Neutrophil (primary cell): ENCODE measurements at regions not wholly inside any gene's neighbourhood (a gene's known extent, or its start where the extent isn't known, plus 50 kb on each side); places are given as distances from the start of the nearest gene placed in this dataset.
"Not testable (repeated sequence)": the region's sequence is repeated elsewhere in the genome, so short reads cannot be mapped to it uniquely, and the experiment has no call there.

Experiments
- H3K27ac ChIP-seq: fragments of 200-600 bp; sonication (generic); 2 replicates; pipeline ENCODE4 v1.5.1; 2016; ENCODE audit warnings: mild to moderate bottlenecking, moderate library complexity
- H3K27me3 ChIP-seq: fragments of 200-600 bp; sonication (generic); 2 replicates; pipeline ENCODE4 v1.6.0; 2016; ENCODE audit warnings: mild to moderate bottlenecking
- H3K36me3 ChIP-seq: fragments of 200-600 bp; sonication (generic); 2 replicates; pipeline ENCODE4 v1.5.1; 2017
- H3K4me1 ChIP-seq, 2 experiments: fragments of 200-600 bp in 1 of 2; sonication (generic) in 1 of 2; 1 replicate in 1 of 2; 2 replicates in 1 of 2; pipeline versions ENCODE4 v1.5.1 to v1.6.1; 2013 to 2016; ENCODE audit warnings: low read depth in 1 of 2, low read length in 1 of 2, mild to moderate bottlenecking in 1 of 2, moderate library complexity in 1 of 2; ENCODE audit not compliant: control insufficient read depth in 1 of 2, insufficient read depth in 1 of 2
- H3K4me3 ChIP-seq, 2 experiments: fragments of 200-600 bp in 1 of 2; sonication (generic) in 1 of 2; 1 replicate in 1 of 2; 2 replicates in 1 of 2; pipeline ENCODE4 v1.5.1; 2013 to 2016; ENCODE audit warnings: low read depth in 1 of 2, low read length in 1 of 2, mild to moderate bottlenecking in 1 of 2, moderate library complexity in 1 of 2
- H3K9me3 ChIP-seq: fragments of 200-600 bp; sonication (generic); 2 replicates; pipeline ENCODE4 v1.5.1; 2016
- TF ChIP-seq, protein P1 (sequence below): fragments of 200-600 bp; sonication (generic); IDR thresholded peaks from 2 replicates; pipeline ENCODE4 v1.5.1; 2016; ENCODE audit warnings: antibody characterized with exemption

DNA sequence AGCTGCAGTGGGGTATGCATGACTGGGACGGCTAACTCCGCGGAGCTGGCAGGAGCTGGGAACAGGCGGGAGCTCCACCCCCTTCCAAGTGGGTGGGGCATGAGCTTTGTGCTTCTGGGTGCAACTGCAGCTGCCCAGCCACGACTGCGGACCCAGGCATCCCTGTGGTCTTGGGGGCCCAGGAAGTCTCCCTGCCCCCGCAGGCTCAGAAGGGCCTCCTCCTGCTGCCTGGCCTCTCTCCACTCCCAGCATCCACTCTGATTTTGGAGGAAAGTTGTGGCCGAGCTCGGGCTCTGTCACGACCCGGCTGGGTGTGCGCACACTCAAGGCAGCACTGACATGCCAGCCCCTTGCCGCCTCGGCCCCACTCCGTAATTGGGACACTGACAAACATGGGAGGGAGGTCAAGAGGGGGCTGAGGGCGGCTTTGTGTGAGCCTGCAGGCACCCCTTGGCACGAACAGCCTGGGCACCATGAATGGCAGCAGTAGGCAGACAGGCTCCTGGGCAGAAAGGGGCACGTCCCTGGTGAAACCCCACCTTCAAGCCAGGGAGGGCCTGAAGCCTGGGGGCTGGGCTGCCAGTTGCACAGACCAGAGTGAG, 822.6 kb downstream of the GLUD2 start:
- TF ChIP-seq, protein P1, sequence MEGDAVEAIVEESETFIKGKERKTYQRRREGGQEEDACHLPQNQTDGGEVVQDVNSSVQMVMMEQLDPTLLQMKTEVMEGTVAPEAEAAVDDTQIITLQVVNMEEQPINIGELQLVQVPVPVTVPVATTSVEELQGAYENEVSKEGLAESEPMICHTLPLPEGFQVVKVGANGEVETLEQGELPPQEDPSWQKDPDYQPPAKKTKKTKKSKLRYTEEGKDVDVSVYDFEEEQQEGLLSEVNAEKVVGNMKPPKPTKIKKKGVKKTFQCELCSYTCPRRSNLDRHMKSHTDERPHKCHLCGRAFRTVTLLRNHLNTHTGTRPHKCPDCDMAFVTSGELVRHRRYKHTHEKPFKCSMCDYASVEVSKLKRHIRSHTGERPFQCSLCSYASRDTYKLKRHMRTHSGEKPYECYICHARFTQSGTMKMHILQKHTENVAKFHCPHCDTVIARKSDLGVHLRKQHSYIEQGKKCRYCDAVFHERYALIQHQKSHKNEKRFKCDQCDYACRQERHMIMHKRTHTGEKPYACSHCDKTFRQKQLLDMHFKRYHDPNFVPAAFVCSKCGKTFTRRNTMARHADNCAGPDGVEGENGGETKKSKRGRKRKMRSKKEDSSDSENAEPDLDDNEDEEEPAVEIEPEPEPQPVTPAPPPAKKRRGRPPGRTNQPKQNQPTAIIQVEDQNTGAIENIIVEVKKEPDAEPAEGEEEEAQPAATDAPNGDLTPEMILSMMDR = no peak
- H3K9me3 ChIP-seq = no peaks in the 10 kb centered on the region
- no peak overlapping the region for H3K27ac ChIP-seq
- H3K36me3 ChIP-seq = no peaks in the 10 kb centered on the region
- H3K4me1 ChIP-seq = no peaks in the 10 kb centered on the region
- no peaks in the 10 kb centered on the region for H3K27me3 ChIP-seq
- H3K4me3 ChIP-seq = no peak overlapping the region

DNA sequence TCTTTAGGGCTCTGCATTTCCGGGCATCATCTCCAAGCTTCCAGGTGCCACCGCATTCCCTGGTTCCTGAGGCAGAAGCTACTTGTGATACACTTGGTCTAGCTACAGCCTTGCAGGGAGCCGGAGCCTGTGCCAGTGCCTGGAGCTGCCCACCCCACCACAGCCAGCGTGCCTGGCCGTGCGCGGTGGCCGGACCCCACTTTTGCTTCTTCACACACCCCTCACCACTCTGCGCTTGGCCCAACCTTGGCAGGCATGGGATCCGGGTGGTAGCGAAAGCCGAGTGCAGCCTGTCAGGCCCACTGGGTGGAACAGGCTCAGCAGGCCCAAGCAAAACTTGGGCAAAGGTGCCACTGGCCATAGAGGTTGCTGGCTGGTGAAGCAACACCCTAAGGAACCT, 823.7 kb downstream of the GLUD2 start:
- Histone ChIP-seq H3K36me3 (no peaks in the 10 kb centered on the region), H3K9me3 (no peaks in the 10 kb centered on the region), H3K27ac (no peak overlapping the region), H3K4me1 (no peaks in the 10 kb centered on the region), H3K4me3 (no peak overlapping the region), H3K27me3 (no peaks in the 10 kb centered on the region)
- TF ChIP-seq, protein P1 = no peak

DNA sequence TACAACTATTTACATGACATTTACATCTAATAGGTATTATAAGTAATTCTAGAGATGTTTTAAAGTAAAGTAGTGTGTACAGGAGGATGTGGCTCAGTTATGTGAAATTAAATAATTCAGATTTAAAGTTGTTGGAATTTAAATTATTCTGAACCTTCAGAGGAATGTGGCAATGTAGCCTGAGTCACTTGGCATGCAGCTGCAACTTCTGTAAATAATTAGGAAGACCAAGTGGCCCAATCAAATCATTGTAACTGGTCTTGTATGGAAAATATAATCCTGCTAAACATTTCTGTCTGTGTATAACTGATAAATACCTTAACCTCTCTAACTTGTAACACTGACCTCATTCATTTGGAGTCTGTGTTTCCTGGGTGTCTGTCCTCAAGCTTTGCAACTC, 828.9 kb downstream of the GLUD2 start:
- no peaks in the 10 kb centered on the region for H3K36me3 ChIP-seq
- H3K4me1 ChIP-seq = no peaks in the 10 kb centered on the region
- H3K27ac ChIP-seq = no peak overlapping the region
- no peak overlapping the region for H3K4me3 ChIP-seq
- H3K27me3 ChIP-seq = no peaks in the 10 kb centered on the region
- no peaks in the 10 kb centered on the region for H3K9me3 ChIP-seq
- TF ChIP-seq, protein P1 = no peak

DNA sequence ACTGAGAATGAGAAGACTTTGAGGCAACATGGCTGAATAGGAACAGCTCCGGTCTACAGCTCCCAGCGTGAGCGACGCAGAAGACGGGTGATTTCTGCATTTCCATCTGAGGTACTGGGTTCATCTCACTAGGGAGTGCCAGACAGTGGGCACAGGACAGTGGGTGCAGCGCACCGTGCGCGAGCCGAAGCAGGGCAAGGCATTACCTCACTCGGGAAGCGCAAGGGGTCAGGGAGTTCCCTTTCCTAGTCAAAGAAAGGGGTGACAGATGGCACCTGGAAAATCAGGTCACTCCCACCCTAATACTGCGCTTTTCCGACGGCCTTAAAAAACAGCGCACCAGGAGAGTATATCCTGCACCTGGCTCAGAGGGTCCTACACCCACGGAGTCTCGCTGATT, 829.9 kb downstream of the GLUD2 start:
- H3K4me3 ChIP-seq, H3K27me3 ChIP-seq, H3K9me3 ChIP-seq, H3K27ac ChIP-seq, H3K36me3 ChIP-seq, H3K4me1 ChIP-seq: not testable (repeated sequence)

DNA sequence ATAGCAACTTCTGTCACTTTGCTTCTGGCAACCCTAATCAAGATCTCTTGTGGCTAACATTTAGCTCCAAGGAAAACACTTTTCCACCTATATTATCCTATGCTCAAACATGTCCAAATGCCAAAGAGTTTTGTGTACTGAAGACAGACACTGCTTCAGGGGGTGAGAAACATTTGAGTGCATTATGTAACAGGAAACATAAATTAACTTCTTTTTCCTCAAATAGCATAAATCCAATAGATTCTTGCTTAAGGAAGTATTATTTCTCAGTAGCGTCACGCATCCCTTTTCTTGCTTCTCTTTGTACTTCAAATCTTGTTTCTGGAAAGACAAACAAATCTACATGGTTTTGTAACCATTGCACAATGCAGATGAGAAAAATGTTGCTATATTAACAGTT, 839.1 kb downstream of the GLUD2 start:
- no peaks in the 10 kb centered on the region for H3K9me3 ChIP-seq
- TF ChIP-seq, protein P1 = no peak
- H3K27ac ChIP-seq = no peak overlapping the region
- H3K4me1 ChIP-seq = no peaks in the 10 kb centered on the region
- H3K4me3 ChIP-seq = no peak overlapping the region
- no peaks in the 10 kb centered on the region for H3K36me3 ChIP-seq
- H3K27me3 ChIP-seq = no peaks in the 10 kb centered on the region

DNA sequence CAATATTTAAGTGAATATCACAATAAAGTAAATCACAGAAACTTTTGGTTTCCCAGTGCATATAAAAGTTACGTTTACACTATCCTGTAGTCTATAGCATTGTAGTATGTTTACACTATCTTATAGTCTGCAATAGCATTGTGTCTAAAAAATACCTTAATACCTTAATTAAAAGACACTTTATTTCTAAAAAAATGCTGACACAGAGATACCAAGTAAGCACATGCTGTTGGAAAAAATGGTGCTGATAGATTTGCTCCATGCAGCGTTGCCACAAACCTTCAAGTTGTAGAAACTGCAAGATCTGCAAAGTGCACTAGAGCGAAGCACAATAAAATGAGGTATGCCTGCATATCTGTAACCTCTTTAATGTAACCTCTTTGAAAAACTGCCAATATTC, 847.3 kb downstream of the GLUD2 start:
- TF ChIP-seq, protein P1 = no peak
- Histone ChIP-seq H3K4me3 (no peak overlapping the region), H3K27me3 (no peaks in the 10 kb centered on the region), H3K9me3 (no peaks in the 10 kb centered on the region), H3K4me1 (no peaks in the 10 kb centered on the region), H3K27ac (no peak overlapping the region), H3K36me3 (no peaks in the 10 kb centered on the region)
